ENCODE measurements at regions not wholly inside any gene's neighbourhood (a gene's known extent, or its start where the extent isn't known, plus 50 kb on each side); places are given as distances from the start of the nearest gene placed in this dataset.

DNA sequence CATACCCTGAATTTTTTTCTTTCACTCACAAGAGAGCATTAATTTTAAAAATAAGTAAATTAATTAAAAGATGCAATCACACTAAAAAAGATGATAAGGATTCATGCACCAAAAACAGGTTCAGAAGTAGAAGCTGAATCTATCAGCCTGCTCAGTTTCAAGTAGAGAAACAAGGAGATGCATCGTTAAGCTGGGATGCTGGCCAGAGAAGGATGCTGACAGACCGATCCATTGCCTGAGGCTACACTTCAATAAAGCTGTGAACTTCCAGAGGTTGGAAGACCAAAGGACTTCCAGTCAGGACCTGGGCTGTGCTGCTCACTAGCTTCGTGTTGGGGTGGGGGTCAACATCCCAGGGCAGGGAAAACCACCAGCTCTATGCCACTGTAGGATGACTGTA lies 457.7 kb downstream of the EFNA5 start:
- DNase-seq, result no peak

DNA sequence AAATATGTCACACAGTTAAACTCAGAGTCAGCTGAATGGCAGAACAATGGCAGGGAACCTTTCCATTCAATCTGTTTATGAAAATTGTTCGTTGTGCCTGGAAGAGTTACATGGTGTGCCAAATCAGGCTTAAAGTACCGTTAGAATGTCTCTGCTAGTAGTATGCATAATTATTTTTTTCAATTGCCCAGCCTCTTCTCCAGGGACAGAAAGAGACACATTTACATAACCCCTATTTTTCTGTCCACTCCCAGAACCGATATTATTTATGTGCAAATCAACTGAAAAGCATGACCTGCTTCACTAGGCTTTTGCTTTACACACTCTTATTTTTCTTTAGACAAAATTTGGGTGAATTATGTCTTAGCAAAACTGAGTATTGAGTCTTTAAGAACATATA lies 459.1 kb downstream of the EFNA5 start:
- DNase-seq, result no peak

- no peak for DNase-seq
Observed at GRCh38 chr5:107208867-107209266, 461.9 kb downstream of the EFNA5 start.

GRCh38 chr5:107204413-107204812 lies 466.3 kb downstream of the EFNA5 start:
- DNase-seq, result no peak

DNA sequence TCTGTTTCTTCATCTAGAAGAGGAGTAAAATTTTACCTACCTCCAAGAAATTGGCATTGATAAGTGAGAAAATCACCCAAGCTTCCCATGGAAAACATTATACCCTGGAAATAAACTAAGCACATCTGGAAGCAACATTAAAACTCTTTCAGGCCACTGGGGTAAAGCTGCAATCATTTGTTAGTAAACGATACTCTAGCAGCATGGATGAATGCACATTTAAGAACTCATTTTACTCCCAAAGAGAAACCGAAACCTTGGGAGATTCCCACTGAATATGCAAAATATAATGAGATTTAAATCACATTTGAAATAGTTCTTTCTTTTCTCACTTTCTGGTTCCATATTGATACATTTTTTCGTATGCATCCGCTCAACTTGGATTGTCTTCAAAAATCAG lies 467.5 kb downstream of the EFNA5 start:
- DNase-seq, result no peak

GRCh38 chr5:107199756-107200155 lies 471.0 kb downstream of the EFNA5 start:
- DNase-seq, result no peak

- DNase-seq, result no peak
Observed at GRCh38 chr5:107196500-107197059, 474.2 kb downstream of the EFNA5 start.

DNA sequence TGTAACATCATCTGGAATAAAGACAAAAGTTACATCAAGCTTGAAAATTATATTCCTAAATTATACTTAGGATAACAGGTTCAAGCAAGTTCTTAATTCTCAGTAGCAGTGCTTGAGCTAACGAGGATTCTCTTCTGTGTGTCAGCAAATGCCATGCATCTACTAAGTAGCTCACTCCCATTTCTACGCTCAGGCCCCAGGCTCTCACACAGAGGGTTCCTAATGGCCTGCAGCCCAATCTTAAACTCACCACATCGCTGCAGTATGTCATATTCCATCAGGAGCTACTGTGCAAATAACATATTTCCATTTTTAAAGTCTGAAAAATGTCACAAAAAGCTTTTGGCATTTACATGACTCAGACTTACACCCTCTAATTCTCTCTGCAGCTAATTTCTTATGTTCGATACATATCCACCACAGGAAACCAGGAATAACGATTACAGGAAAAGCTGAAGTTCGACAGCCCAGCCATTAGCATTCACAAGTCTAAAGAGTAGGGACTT lies 474.8 kb downstream of the EFNA5 start:
- DNase-seq, result no peak

DNA sequence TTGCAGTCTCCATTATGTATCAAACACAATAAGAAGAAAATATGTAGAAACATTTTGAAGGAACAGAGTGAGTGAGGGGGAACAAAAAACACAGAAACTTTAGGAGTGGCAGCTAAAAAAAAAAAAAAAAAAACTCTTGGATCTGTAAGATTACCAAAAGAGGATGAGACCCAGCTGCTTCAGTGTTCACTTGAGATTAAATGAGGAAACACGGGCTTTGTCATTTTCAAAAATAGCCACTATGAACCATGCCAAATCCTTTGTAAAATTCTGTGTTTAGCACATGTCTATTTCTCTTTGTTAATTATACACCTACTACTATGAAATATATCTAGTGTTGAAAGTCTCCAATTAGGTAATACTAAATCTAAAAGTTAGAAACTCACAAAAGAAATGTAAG lies 485.9 kb downstream of the EFNA5 start:
- no peak for DNase-seq

DNA sequence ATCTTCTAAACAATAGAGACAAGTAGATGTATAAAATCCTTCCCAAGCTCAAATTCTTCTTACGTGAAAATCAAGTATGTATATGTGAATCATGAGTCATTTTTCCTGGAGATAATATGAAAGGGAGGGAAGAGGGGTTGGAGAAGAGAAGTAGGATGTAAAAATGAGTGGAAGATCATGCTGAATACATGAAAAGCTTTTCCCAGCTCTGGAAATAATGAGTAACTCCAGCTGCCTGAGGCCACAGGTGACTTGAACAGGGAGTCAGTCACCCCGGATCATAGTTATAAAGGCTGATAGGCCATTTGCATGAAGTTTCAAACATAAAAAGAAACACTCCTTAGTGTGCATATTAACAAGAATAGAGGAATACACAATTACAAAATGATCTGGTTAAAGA lies 486.7 kb downstream of the EFNA5 start:
- DNase-seq, result no peak

GRCh38 chr5:107170620-107171019 lies 500.1 kb downstream of the EFNA5 start:
- DNase-seq, result no peak

- DNase-seq, result no peak
Observed at GRCh38 chr5:107169867-107170266, 500.9 kb downstream of the EFNA5 start.

GRCh38 chr5:107168848-107169752 lies 501.6 kb downstream of the EFNA5 start:
- no peak for DNase-seq

- DNase-seq, result no peak
Observed at GRCh38 chr5:107168086-107168485, 502.7 kb downstream of the EFNA5 start.

DNA sequence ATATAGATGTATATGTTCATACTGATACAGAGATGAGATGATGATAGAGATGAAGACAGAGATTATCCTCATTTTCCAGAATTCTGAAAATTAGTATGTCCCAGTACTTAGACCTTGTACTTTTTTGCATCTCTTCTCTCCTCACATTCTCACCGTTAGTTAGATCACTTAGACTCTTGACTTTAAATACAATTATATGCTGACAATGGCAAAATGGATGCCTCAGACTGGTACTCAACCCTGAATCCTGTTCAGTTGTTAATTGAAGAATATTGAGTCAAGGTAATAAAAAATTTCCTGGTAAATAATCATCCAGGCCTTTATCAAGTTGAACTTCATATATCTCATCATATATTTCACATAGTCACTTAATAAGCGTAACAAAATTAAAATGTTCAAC lies 505.4 kb downstream of the EFNA5 start:
- no peak for DNase-seq

GRCh38 chr5:107157809-107158208 lies 512.9 kb downstream of the EFNA5 start:
- no peak for DNase-seq

GRCh38 chr5:107155707-107156106 lies 515.0 kb downstream of the EFNA5 start:
- DNase-seq, result no peak

DNA sequence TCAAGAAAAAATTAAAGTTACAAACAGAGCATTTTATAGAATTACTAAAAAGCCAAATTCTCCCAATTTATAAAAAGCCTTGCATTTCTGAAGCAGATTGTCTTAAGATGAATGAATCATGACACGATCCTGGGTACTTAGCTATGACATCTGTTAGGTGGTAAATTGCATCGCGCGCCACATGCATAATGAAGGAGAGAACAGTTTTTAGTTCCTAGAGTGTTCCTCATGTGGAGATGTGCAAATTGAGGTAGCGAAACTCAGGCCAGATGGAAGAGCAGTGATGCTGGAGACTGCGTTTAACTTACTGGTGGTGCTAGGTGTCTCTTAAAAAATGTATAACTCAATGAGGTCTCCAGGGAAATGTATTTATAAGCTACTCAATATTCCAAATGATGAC lies 516.1 kb downstream of the EFNA5 start:
- DNase-seq, result no peak

- no peak for DNase-seq
Observed at GRCh38 chr5:107153283-107153682, 517.5 kb downstream of the EFNA5 start.

GRCh38 chr5:107149243-107150005 lies 521.3 kb downstream of the EFNA5 start:
- DNase-seq, result no peak

GRCh38 chr5:107147589-107147988 lies 523.1 kb downstream of the EFNA5 start:
- DNase-seq, result no peak

- DNase-seq, result no peak
Observed at GRCh38 chr5:107146901-107147300, 523.8 kb downstream of the EFNA5 start.

DNA sequence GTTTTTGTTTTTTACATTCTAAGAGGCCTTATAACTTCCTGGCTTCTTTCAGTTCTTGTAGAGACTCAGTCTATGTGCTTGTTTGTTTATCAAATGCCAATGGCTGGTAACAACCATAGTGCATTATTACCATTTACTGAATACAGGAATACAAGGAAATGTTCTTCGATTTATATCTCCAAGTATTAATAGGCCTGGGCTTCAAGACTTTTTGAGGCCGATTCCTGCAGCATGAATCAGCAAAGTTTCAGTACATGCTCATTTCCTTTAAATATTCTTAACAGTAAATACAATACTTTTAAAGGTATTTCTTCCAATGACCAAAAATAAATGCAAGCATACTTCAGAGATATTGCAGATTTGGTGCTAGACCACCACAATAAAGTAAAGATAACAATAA lies 535.3 kb downstream of the EFNA5 start:
- DNase-seq, result no peak

DNA sequence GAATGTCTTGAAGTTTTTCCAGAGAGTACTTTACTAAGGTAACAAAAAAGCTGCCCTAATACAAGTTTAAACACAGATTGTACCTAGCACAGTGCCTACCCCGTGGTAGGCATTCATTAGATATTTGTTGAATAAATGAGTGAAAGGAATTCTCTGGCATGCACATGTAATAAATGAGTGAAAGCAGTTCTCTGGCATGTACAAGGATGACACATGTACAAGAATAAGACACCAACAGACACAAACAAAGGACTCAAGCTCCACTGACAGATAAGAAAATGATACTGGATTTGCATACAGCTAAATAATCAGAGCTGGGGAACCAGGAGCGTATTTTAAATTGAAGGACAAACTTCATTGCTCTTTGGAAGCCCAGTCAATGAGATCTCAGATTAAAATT lies 535.8 kb downstream of the EFNA5 start:
- no peak for DNase-seq
